Neural cell (in vitro differentiated cells): ENCODE measurements at regions not wholly inside any gene's neighbourhood (a gene's known extent, or its start where the extent isn't known, plus 50 kb on each side); places are given as distances from the start of the nearest gene placed in this dataset.

Experiments used
- H2AFZ ChIP-seq: fragments of 200-600, 300-800 bp; sonication (generic), shearing (Covaris generic); 2 replicates; pipeline ENCODE4 v1.6.0; 2014; ENCODE audit warnings: low read depth, mild to moderate bottlenecking, antibody characterized with exemption, low read length, moderate library complexity
- H3F3A ChIP-seq: fragments of 200-600 bp; shearing (Covaris generic); 2 replicates; pipeline ENCODE4 v1.6.1; 2016; ENCODE audit warnings: mild to moderate bottlenecking, moderate library complexity, mixed read lengths, antibody characterized with exemption, low read length; ENCODE audit not compliant: insufficient read depth, poor library complexity, severe bottlenecking
- H3K27ac ChIP-seq: fragments of 200-600, 300-800 bp; sonication (generic), shearing (Covaris generic); 2 replicates; pipeline ENCODE4 v1.5.1; 2014; ENCODE audit warnings: mild to moderate bottlenecking, low read length, moderate library complexity
- H3K27me3 ChIP-seq: fragments of 300-800, 200-600 bp; sonication (generic), shearing (Covaris generic); 2 replicates; pipeline ENCODE4 v1.6.0; 2014; ENCODE audit warnings: mild to moderate bottlenecking, low read depth, low read length, moderate library complexity; ENCODE audit not compliant: insufficient read depth
- H3K36me3 ChIP-seq: fragments of 300-800, 200-600 bp; sonication (generic), shearing (Covaris generic); 2 replicates; pipeline ENCODE4 v1.5.1; 2014; ENCODE audit warnings: mild to moderate bottlenecking, antibody characterized with exemption, low read length, moderate library complexity; ENCODE audit not compliant: insufficient read depth
- H3K4me2 ChIP-seq: fragments of 300-800, 200-600 bp; sonication (generic), shearing (Covaris generic); 2 replicates; pipeline ENCODE4 v1.6.0; 2014; ENCODE audit warnings: mild to moderate bottlenecking, low read length
- H3K4me3 ChIP-seq: fragments of 300-800, 200-600 bp; sonication (generic), shearing (Covaris generic); 2 replicates; pipeline ENCODE4 v1.5.1; 2014; ENCODE audit warnings: mild to moderate bottlenecking, low read length, moderate library complexity
- H3K79me2 ChIP-seq: fragments of 200-600 bp; shearing (Covaris generic); replicated peaks from 2 replicates; pipeline ENCODE4 v1.6.0; 2014; ENCODE audit warnings: mild to moderate bottlenecking, low read length, moderate library complexity; ENCODE audit not compliant: insufficient read depth
- H3K9ac ChIP-seq: fragments of 300-800, 200-600 bp; sonication (generic), shearing (Covaris generic); 2 replicates; pipeline ENCODE4 v1.6.1; 2016; ENCODE audit warnings: mild to moderate bottlenecking, low read length, mixed read lengths
- H3K9me2 ChIP-seq: fragments of 200-600 bp; shearing (Covaris generic); 2 replicates; pipeline ENCODE4 v1.6.1; 2016; ENCODE audit warnings: mild to moderate bottlenecking, low read length, mixed read lengths; ENCODE audit not compliant: insufficient read depth
- H3K9me3 ChIP-seq: fragments of 200-600, 300-800 bp; sonication (generic), shearing (Covaris generic); 2 replicates; pipeline ENCODE4 v1.6.1; 2016; ENCODE audit warnings: mild to moderate bottlenecking, mixed run types, low read length, moderate library complexity, mixed read lengths
- H4K20me1 ChIP-seq: fragments of 200-600 bp; shearing (Covaris generic); 2 replicates; pipeline ENCODE4 v1.6.1; 2016; ENCODE audit warnings: mild to moderate bottlenecking, mixed run types; ENCODE audit not compliant: insufficient read depth
- EP300 ChIP-seq: fragments of 450-650 bp; conservative IDR thresholded peaks from 2 replicates; pipeline ENCODE4 v1.6.1; 2014; ENCODE audit warnings: antibody characterized with exemption, mild to moderate bottlenecking, moderate library complexity; ENCODE audit not compliant: poor library complexity, severe bottlenecking
- EZH2 ChIP-seq: fragments of 200-600, 300-800 bp; shearing (Covaris generic), sonication (generic); IDR thresholded peaks from 2 replicates; pipeline ENCODE4 v1.6.1; 2014; ENCODE audit warnings: antibody characterized with exemption, low read length, borderline replicate concordance, mild to moderate bottlenecking; ENCODE audit not compliant: insufficient read depth, poor library complexity, severe bottlenecking
- MXI1 ChIP-seq: fragments of 450-650 bp; conservative IDR thresholded peaks from 2 replicates; pipeline ENCODE4 v1.6.1; 2014; ENCODE audit warnings: antibody characterized with exemption, mild to moderate bottlenecking; ENCODE audit not compliant: poor library complexity, severe bottlenecking
- POLR2AphosphoS5 ChIP-seq: IDR thresholded peaks from 2 replicates; pipeline ENCODE4 v1.6.1; 2012
- RAD21 ChIP-seq: fragments of 450-650 bp; conservative IDR thresholded peaks from 2 replicates; pipeline ENCODE4 v1.6.1; 2014; ENCODE audit warnings: antibody characterized with exemption, mild to moderate bottlenecking, moderate library complexity
- SMC3 ChIP-seq: fragments of 450-650 bp; conservative IDR thresholded peaks from 2 replicates; pipeline ENCODE4 v1.6.1; 2014; ENCODE audit warnings: antibody characterized with exemption, mild to moderate bottlenecking, moderate library complexity; ENCODE audit not compliant: poor library complexity
- TAF1 ChIP-seq: IDR thresholded peaks from 2 replicates; pipeline ENCODE4 v1.6.1; 2012; ENCODE audit warnings: low read depth
- TF ChIP-seq, protein P1 (sequence below): fragments of 450-650 bp; IDR thresholded peaks from 2 replicates; pipeline ENCODE4 v1.5.1; 2014; ENCODE audit warnings: antibody characterized with exemption, mild to moderate bottlenecking, moderate library complexity; ENCODE audit not compliant: poor library complexity, severe bottlenecking
- TF ChIP-seq, protein P2 (sequence below): IDR thresholded peaks from 2 replicates; pipeline ENCODE4 v1.6.1; 2012; ENCODE audit warnings: borderline replicate concordance

DNA sequence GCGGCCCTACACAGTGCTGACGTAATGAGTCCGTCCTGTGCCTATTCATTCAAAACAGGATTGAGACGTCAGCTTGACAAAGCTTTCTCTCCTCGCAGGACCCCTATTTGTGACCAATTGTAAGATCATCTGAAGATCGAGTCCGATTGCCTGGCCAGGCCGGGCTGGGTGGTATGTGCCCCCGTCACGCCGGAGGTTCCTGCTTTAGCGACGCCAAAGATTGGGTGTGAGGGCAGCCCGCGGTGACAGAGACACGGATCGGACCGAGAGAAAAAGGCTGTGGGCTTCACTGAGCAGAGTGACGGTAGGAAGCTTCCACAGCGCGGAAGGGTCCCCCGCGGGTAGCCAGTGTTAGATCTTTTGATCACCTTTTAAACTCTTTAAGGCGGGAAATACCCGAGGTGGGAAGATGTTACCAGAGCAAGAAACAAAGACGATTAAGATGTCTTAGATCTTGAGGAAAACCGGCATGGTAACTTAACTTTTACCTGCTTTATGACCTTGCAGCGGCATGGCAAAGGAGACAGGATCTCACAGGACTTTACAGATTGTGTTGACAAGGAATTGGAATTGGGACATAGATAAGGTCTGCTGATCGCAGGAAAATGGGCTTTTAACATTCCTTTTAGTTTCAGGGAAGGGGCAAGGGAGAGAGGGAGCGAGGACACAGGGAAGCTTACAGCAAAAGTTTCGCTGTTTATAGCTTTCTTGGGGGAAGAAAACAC, 220.0 kb downstream of the METTL4 start:
- Histone ChIP-seq H4K20me1 (no peaks in the 10 kb centered on the region), H3K9ac (no peak overlapping the region), H3K36me3 (no peaks in the 10 kb centered on the region), H3K9me2 (no peaks in the 10 kb centered on the region), H3K79me2 (no peaks in the 10 kb centered on the region), H3K27ac (no peak overlapping the region), H3K4me2 (no peak overlapping the region), H3K9me3 (no peaks in the 10 kb centered on the region), H3K4me3 (no peak overlapping the region), H2AFZ (no peak overlapping the region), H3F3A (no peaks in the 10 kb centered on the region), H3K27me3 (no peaks in the 10 kb centered on the region)
- TF ChIP-seq RAD21 (no peak), TAF1 (no peak), POLR2AphosphoS5 (no peak), EP300 (no peak), SMC3 (no peak), MXI1 (no peak), EZH2 (no peak)
- TF ChIP-seq, protein P1, sequence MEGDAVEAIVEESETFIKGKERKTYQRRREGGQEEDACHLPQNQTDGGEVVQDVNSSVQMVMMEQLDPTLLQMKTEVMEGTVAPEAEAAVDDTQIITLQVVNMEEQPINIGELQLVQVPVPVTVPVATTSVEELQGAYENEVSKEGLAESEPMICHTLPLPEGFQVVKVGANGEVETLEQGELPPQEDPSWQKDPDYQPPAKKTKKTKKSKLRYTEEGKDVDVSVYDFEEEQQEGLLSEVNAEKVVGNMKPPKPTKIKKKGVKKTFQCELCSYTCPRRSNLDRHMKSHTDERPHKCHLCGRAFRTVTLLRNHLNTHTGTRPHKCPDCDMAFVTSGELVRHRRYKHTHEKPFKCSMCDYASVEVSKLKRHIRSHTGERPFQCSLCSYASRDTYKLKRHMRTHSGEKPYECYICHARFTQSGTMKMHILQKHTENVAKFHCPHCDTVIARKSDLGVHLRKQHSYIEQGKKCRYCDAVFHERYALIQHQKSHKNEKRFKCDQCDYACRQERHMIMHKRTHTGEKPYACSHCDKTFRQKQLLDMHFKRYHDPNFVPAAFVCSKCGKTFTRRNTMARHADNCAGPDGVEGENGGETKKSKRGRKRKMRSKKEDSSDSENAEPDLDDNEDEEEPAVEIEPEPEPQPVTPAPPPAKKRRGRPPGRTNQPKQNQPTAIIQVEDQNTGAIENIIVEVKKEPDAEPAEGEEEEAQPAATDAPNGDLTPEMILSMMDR, result no peak
- TF ChIP-seq, protein P2, sequence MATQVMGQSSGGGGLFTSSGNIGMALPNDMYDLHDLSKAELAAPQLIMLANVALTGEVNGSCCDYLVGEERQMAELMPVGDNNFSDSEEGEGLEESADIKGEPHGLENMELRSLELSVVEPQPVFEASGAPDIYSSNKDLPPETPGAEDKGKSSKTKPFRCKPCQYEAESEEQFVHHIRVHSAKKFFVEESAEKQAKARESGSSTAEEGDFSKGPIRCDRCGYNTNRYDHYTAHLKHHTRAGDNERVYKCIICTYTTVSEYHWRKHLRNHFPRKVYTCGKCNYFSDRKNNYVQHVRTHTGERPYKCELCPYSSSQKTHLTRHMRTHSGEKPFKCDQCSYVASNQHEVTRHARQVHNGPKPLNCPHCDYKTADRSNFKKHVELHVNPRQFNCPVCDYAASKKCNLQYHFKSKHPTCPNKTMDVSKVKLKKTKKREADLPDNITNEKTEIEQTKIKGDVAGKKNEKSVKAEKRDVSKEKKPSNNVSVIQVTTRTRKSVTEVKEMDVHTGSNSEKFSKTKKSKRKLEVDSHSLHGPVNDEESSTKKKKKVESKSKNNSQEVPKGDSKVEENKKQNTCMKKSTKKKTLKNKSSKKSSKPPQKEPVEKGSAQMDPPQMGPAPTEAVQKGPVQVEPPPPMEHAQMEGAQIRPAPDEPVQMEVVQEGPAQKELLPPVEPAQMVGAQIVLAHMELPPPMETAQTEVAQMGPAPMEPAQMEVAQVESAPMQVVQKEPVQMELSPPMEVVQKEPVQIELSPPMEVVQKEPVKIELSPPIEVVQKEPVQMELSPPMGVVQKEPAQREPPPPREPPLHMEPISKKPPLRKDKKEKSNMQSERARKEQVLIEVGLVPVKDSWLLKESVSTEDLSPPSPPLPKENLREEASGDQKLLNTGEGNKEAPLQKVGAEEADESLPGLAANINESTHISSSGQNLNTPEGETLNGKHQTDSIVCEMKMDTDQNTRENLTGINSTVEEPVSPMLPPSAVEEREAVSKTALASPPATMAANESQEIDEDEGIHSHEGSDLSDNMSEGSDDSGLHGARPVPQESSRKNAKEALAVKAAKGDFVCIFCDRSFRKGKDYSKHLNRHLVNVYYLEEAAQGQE, result no peak

DNA sequence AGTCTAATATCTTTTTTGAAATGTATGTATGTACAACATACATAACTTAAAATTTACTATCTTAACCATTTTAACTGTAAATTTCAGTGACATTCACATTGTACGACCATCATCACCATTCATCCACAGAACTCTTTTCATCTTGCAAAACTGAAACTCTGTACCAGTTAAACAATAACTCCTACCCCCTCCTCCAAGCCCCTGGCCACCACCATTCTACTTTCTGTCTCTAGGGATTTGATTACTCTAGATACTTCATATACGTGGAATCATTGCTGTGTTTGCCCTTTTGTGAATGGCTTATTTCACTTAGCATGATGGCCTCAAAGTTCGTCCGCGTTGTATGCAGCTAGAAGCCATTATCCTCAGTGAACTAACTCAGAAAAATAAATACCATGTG, 217.0 kb downstream of the METTL4 start:
- Histone ChIP-seq H3K9me2 (no peaks in the 10 kb centered on the region), H4K20me1 (no peaks in the 10 kb centered on the region), H3K9me3 (no peaks in the 10 kb centered on the region), H3K4me3 (no peak overlapping the region), H3K36me3 (no peaks in the 10 kb centered on the region), H3K27me3 (no peaks in the 10 kb centered on the region), H3K79me2 (no peaks in the 10 kb centered on the region), H3K4me2 (no peak overlapping the region), H3F3A (no peaks in the 10 kb centered on the region), H3K9ac (no peak overlapping the region), H2AFZ (no peak overlapping the region), H3K27ac (no peak overlapping the region)
- TF ChIP-seq SMC3 (no peak), EP300 (no peak), TAF1 (no peak), RAD21 (no peak)
- TF ChIP-seq, protein P1, result no peak
- TF ChIP-seq, protein P2, result no peak
